Psoas muscle (tissue), 7 donors: ENCODE measurements at regions not wholly inside any gene's neighbourhood (a gene's known extent, or its start where the extent isn't known, plus 50 kb on each side); places are given as distances from the start of the nearest gene placed in this dataset.
"Not testable (repeated sequence)": the region's sequence is repeated elsewhere in the genome, so short reads cannot be mapped to it uniquely, and the experiment has no call there.

Source experiments
- ATAC-seq, 4 donors: fragments of 200-7000 bp; cut with Tn5 transposase; one replicate each; pipeline ENCODE4 v1.9.1; 2020; ENCODE audit warnings: moderate library complexity in 3 of 4, mild to moderate bottlenecking in 2 of 4
- DNase-seq, 2 donors: peaks; one replicate each; pipeline ENCODE4 v3.0.0-alpha.2; 2020
- H3K27ac ChIP-seq: fragments of 200-600 bp; one replicate; pipeline ENCODE4 v1.8.0; 2022
- H3K27me3 ChIP-seq, 3 donors: fragments of 200-600 bp in 1 of 3; one replicate each; pipeline versions ENCODE4 v1.6.1 to v1.8.0; 2013 to 2022; ENCODE audit warnings: low read length in 2 of 3, mild to moderate bottlenecking in 2 of 3, moderate library complexity in 1 of 3; ENCODE audit not compliant: insufficient read depth in 3 of 3
- H3K36me3 ChIP-seq, 2 donors: fragments of 200-600 bp in 1 of 2; one replicate each; pipeline versions ENCODE4 v1.6.1 to v1.8.0; 2013 to 2022; ENCODE audit warnings: low read depth in 1 of 2, mild to moderate bottlenecking in 1 of 2, moderate library complexity in 1 of 2; ENCODE audit not compliant: insufficient read depth in 1 of 2
- H3K4me1 ChIP-seq: fragments of 200-600 bp; one replicate; pipeline ENCODE4 v1.8.0; 2022
- H3K4me3 ChIP-seq: fragments of 200-600 bp; one replicate; pipeline ENCODE4 v1.8.0; 2022; ENCODE audit warnings: mild to moderate bottlenecking
- H3K9me3 ChIP-seq: fragments of 200-600 bp; one replicate; pipeline ENCODE4 v1.8.0; 2022
- WGBS, 3 donors: extraction: QIAGEN DNeasy Blood & Tissue Kit; methylation state at CpG; one replicate each; pipeline versions ENCODE4 v1.1.6 to v1.1.7; 2013; 5-methylcytosine and 5-hydroxymethylcytosine counted together
- intact Hi-C, 2 donors: fragments of 100-400 bp; cut with DNase I; formaldehyde crosslinking; loops; one replicate each; pipeline versions ENCODE4 v1.11.0 to v1.14.2; 2022
- TF ChIP-seq, protein P1 (sequence below): fragments of 200-600 bp; IDR thresholded peaks from one replicate; pipeline ENCODE4 v1.8.0; 2022; ENCODE audit warnings: antibody characterized with exemption
- donor health status: healthy with polysubstance abuse.
- donor health status: DM: no; HTN: no; CAD: no; lungs with moderate emphysema.
- donor health status: Bipolar disorder and iron deficiency.
- donor health status: healthy.
- donor health status: DM: yes; HTN: yes; CAD: no.
- donor health status: DM: no; HTN: no; CAD: no.
- donor health status: DM: yes; HTN: yes; CAD: no.

DNA sequence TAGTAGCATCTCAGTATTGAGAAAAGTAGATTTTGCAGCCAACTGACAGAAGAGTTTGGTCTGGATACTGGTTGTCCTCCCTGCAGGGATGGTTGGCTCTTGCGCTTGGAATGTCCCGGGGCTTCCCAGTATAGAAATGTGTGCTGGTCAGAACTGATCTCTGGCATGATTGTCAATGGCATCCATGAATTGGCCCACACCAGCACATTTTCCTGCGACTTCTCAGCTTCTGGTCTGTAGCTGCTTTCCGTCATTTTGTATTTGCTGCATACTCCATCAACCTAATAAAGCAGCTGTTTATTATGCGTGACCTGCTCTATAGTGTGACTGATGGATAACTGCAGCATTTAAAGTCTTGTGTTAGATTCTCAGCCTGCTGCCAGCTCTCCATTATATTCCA is 203.7 kb downstream of the S1PR1 start:
- intact Hi-C loops = no loop called here
- Histone ChIP-seq H3K9me3 (no peaks in the 10 kb centered on the region), H3K27ac (no peak overlapping the region), H3K4me1 (no peaks in the 10 kb centered on the region), H3K4me3 (no peak overlapping the region), H3K36me3 (no peaks in the 10 kb centered on the region), H3K27me3 (no peaks in the 10 kb centered on the region)
- ATAC-seq = no peak
- WGBS, 3 donors = 21 to 35% (median 29%) methylated on average over 5 of the region's 5 CpGs
- TF ChIP-seq, protein P1, sequence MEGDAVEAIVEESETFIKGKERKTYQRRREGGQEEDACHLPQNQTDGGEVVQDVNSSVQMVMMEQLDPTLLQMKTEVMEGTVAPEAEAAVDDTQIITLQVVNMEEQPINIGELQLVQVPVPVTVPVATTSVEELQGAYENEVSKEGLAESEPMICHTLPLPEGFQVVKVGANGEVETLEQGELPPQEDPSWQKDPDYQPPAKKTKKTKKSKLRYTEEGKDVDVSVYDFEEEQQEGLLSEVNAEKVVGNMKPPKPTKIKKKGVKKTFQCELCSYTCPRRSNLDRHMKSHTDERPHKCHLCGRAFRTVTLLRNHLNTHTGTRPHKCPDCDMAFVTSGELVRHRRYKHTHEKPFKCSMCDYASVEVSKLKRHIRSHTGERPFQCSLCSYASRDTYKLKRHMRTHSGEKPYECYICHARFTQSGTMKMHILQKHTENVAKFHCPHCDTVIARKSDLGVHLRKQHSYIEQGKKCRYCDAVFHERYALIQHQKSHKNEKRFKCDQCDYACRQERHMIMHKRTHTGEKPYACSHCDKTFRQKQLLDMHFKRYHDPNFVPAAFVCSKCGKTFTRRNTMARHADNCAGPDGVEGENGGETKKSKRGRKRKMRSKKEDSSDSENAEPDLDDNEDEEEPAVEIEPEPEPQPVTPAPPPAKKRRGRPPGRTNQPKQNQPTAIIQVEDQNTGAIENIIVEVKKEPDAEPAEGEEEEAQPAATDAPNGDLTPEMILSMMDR = no peak
- DNase-seq = no peak

DNA sequence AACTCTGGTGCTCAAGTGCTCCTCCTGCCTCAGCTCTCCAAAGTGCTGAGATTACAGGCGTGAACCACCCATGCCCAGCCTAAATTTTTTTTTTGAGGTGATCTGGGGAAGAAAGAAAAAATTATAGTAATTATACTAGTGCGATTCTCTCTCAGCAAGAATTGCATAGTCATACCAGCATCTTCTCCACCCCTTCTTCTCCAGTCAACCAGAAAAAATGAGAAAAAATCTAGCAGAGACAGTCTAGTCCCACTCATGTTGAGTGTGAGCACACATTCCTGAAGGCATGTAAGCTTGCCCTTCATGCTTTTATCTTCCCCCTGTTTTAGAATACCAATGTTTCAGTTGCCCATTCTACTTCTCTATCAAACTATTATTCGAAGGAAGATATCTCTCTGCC is 207.6 kb downstream of the S1PR1 start:
- TF ChIP-seq, protein P1 = no peak
- Histone ChIP-seq H3K36me3 (no peaks in the 10 kb centered on the region), H3K4me3 (no peak overlapping the region), H3K9me3 (no peaks in the 10 kb centered on the region), H3K4me1 (no peaks in the 10 kb centered on the region), H3K27ac (no peak overlapping the region), H3K27me3 (no peaks in the 10 kb centered on the region)
- ATAC-seq (no peak), DNase-seq (no peak)
- WGBS, 3 donors = 81 to 94% (median 84%) methylated on average over 3 of the region's 3 CpGs
- intact Hi-C loops = no loop called here

DNA sequence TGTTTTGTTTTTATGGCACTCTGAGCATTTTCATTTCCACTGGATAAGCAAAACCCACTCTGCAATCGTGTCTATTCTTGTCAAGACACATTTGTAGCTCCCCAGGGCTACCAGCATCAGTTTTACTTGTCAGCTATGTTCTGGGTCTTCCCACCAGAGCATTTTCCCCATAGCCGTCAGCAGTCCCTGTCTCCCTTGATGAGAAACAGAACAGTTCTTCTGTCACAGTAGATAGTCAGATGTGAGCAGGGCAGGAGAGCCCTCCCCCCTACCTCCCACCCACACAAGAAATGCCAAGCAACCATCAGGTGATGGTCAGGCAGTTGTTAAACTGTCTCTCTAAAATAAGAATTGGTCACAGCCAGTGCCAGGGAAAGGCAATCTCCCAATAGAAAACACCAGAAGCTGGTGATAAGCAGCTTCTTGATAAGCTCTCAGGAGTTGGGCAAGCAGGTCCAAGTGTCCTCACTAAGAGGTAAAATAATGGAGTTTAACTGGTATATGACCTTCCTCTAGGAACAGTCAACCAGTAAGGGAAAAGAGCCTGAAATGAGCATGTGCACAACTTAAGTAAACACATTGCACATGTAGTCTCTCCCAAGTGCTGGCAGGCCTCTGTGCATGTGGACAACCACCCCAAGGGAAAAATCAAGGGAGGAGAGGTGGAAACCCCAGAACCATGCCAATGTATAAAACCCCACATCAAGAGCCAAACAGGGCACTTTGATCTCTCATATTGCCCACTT is 208.2 kb downstream of the S1PR1 start:
- no peaks in the 10 kb centered on the region for H3K4me1 ChIP-seq
- H3K36me3 ChIP-seq = no peaks in the 10 kb centered on the region
- no peak overlapping the region for H3K27ac ChIP-seq
- TF ChIP-seq, protein P1 = no peak
- DNase-seq (no peak), ATAC-seq (no peak)
- H3K4me3 ChIP-seq = no peak overlapping the region
- no peaks in the 10 kb centered on the region for H3K9me3 ChIP-seq
- intact Hi-C loops = no loop called here
- no peaks in the 10 kb centered on the region for H3K27me3 ChIP-seq
- WGBS, 3 donors = 42 to 50% (median 45%) methylated on average over 2 of the region's 2 CpGs

DNA sequence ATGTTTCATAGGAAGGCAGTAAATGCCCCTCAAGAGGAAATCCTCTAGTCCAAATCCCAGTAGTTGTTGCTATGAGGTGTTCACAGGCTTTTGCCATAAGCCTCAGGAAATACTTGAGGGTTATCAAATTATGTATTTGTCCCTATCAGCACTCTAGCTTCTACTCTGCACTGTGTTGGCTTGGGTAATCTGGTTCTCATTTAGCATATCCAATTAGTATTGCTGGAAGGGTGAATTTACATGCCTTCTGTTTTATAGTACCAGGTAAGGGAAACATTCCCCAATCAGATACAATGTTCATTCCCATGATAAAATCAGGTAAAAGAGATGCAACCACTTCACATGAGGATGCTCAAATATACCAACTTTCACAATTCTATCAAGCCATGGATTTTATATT is 211.2 kb downstream of the S1PR1 start:
- H3K27me3 ChIP-seq = no peaks in the 10 kb centered on the region
- ATAC-seq (no peak), DNase-seq (no peak)
- H3K36me3 ChIP-seq = no peaks in the 10 kb centered on the region
- TF ChIP-seq, protein P1 = no peak
- intact Hi-C loops = no loop called here
- H3K4me3 ChIP-seq = no peak overlapping the region
- no peaks in the 10 kb centered on the region for H3K9me3 ChIP-seq
- H3K27ac ChIP-seq = no peak overlapping the region
- no peaks in the 10 kb centered on the region for H3K4me1 ChIP-seq

DNA sequence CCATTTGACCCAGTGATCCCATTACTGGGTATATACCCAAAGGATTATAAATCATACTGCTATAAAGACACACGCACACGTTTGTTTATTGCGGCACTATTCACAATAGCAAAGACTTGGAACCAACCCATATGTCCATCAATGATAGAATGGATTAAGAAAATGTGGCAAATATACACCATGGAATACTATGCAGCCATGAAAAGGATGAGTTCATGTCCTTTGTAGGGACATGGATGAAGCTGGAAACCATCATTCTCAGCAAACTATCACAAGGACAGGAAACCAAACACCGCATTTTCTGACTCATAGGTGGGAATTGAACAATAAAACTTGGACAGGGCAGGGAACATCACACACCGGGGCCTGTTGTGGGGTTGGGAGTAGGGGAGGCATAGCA is 213.9 kb downstream of the S1PR1 start:
- H3K4me1 ChIP-seq, H3K36me3 ChIP-seq, H3K27ac ChIP-seq, H3K4me3 ChIP-seq, ATAC-seq, H3K27me3 ChIP-seq, intact Hi-C loops, DNase-seq, H3K9me3 ChIP-seq: not testable (repeated sequence)
- WGBS, 3 donors = 94 to 97% (median 95%) methylated on average over 5 of the region's 5 CpGs
